ENCODE measurements at regions not wholly inside any gene's neighbourhood (a gene's known extent, or its start where the extent isn't known, plus 50 kb on each side); places are given as distances from the start of the nearest gene placed in this dataset.

DNA sequence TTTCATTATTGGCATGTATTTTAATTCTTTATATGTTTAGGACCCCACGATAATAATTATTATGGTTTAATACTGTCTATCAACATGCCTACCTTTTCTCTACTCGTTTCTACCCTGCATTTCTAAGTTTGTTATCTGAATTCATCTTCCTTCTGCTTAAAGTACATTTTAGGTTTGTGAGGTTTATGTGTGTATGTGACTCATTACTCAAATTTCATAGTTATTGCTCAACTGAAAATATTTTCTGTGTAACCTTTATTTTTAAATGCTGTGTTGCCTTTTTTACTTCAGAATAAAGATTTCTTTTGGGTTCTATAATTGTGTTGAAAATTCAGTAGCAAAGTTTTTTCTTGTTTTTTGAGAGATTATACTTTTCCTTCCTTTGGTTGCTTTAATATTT is 933.9 kb upstream of the LRRTM1 start:
- 0 out of 2 replicates have a peak overlapping the region, but pooled peaks have one; percentile 15 for H3K4me2 ChIP-seq (ENCODE audit: low read length)
- no peaks in the 10 kb centered on the region for H3K27me3 ChIP-seq (ENCODE audit: low read length)
- DNase-seq (peak; percentile 49), ATAC-seq (peak; percentile 31; the same call in 1 of the 2 replicates)
- no peak overlapping the region for H3K4me3 ChIP-seq (ENCODE audit: low read length)
- H3K27ac ChIP-seq (ENCODE audit: low read length), result no peak overlapping the region
- H3K79me2 ChIP-seq (ENCODE audit: low read length), result no peaks in the 10 kb centered on the region
- no peak overlapping the region for H3K9ac ChIP-seq (ENCODE audit: low read length)
- H3K36me3 ChIP-seq (ENCODE audit: low read depth, low read length), result no peaks in the 10 kb centered on the region
- no peaks in the 10 kb centered on the region for H4K20me1 ChIP-seq (ENCODE audit: low read length)
- no peak overlapping the region for H2AFZ ChIP-seq (ENCODE audit: low read length)
- BruUV-seq (replicated peaks), result no TSS peak
- no peaks in the 10 kb centered on the region for H3F3A ChIP-seq (ENCODE audit: low read length, unreplicated experiment)
- H3K4me1 ChIP-seq (ENCODE audit: insufficient read depth, low read length), result peaks cover 9% of the 10 kb centered on the region; the same call in 1 of the 2 replicates
- no peak for TF ChIP-seq EZH2 (IDR thresholded peaks at IDR 0.05; ENCODE audit: low read length, unreplicated experiment)
- TF ChIP-seq EZH2phosphoT487 (IDR thresholded peaks at IDR 0.05; ENCODE audit: borderline replicate concordance, low read length), result no peak
- TF ChIP-seq CTCF (conservative IDR thresholded peaks at IDR 0.05; ENCODE audit: low read depth, low read length), result no peak
- ChIA-PET CTCF (no interaction called here), POLR2A (ENCODE audit: unreplicated experiment) (no interaction called here)
- intact Hi-C loops (cut with micrococcal nuclease), result loop anchor here (5.0 kb wide), 1 partner anchor 141 kb away; no protein-coding TSS in a partner anchor
- H3K9me2 ChIP-seq (replicated peaks; ENCODE audit: low read length), result no peaks in the 10 kb centered on the region
- no peaks in the 10 kb centered on the region for H3K9me3 ChIP-seq (ENCODE audit: low read length)

- Histone ChIP-seq H3K79me2 (ENCODE audit: low read length) (no peaks in the 10 kb centered on the region), H3K9ac (ENCODE audit: low read length) (no peak overlapping the region), H3F3A (ENCODE audit: low read length, unreplicated experiment) (no peaks in the 10 kb centered on the region), H3K27me3 (ENCODE audit: low read length) (no peaks in the 10 kb centered on the region), H3K9me2 (replicated peaks; ENCODE audit: low read length) (no peaks in the 10 kb centered on the region), H3K27ac (ENCODE audit: low read length) (no peak overlapping the region), H3K9me3 (ENCODE audit: low read length) (no peaks in the 10 kb centered on the region), H4K20me1 (ENCODE audit: low read length) (no peaks in the 10 kb centered on the region), H3K4me1 (ENCODE audit: insufficient read depth, low read length) (peaks cover 9% of the 10 kb centered on the region; the same call in 1 of the 2 replicates), H2AFZ (ENCODE audit: low read length) (no peak overlapping the region), H3K4me3 (ENCODE audit: low read length) (no peak overlapping the region), H3K4me2 (ENCODE audit: low read length) (no peak overlapping the region), H3K36me3 (ENCODE audit: low read depth, low read length) (no peaks in the 10 kb centered on the region)
- intact Hi-C loops (cut with micrococcal nuclease), result loop anchor here (5.0 kb wide), 1 partner anchor 138 kb away; no protein-coding TSS in a partner anchor
- no TSS peak for BruUV-seq (replicated peaks)
- POLR2A ChIA-PET (ENCODE audit: unreplicated experiment), result interaction anchor here (0.6 kb wide), 1 partner anchor 37 kb away, joined by 3 read pairs; no protein-coding TSS in a partner anchor
- ATAC-seq (no peak; the same call in 1 of the 2 replicates), DNase-seq (peak; percentile 5)
- CTCF ChIA-PET, result no interaction called here
- TF ChIP-seq EZH2 (IDR thresholded peaks at IDR 0.05; ENCODE audit: low read length, unreplicated experiment) (no peak), CTCF (conservative IDR thresholded peaks at IDR 0.05; ENCODE audit: low read depth, low read length) (no peak; the same call in 1 of the 2 replicates), EZH2phosphoT487 (IDR thresholded peaks at IDR 0.05; ENCODE audit: borderline replicate concordance, low read length) (no peak)
Observed at GRCh38 chr2:81235601-81236000, 931.0 kb upstream of the LRRTM1 start.

DNA sequence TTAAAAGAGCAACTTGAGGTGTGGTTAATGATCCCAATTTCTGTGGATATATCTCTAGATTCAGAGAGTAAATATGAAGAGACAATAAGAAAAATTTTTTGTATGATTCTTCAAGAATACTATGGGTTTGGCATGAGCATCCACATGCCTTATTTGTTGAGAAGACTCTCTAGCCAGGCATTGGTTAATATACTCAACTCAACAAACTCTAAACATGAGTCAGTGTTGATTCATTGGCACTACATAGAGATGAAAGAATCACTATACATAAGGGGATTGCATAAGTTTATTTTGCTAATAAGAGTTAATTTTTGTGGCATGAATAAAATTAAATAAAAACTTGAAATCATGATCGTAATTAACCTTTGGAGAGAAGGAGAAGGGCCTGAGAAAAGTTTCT is 930.2 kb upstream of the LRRTM1 start:
- H3K9ac ChIP-seq (ENCODE audit: low read length), result no peak overlapping the region
- H2AFZ ChIP-seq (ENCODE audit: low read length), result no peak overlapping the region
- TF ChIP-seq CTCF (conservative IDR thresholded peaks at IDR 0.05; ENCODE audit: low read depth, low read length) (no peak), EZH2 (IDR thresholded peaks at IDR 0.05; ENCODE audit: low read length, unreplicated experiment) (no peak), EZH2phosphoT487 (IDR thresholded peaks at IDR 0.05; ENCODE audit: borderline replicate concordance, low read length) (no peak)
- ChIA-PET CTCF (no interaction called here), POLR2A (ENCODE audit: unreplicated experiment) (no interaction called here)
- H3K79me2 ChIP-seq (ENCODE audit: low read length), result no peaks in the 10 kb centered on the region
- H4K20me1 ChIP-seq (ENCODE audit: low read length), result no peaks in the 10 kb centered on the region
- intact Hi-C loops (cut with micrococcal nuclease), result loop anchor here (5.0 kb wide), 1 partner anchor 137 kb away; no protein-coding TSS in a partner anchor
- peak; percentile 95 for ATAC-seq
- H3F3A ChIP-seq (ENCODE audit: low read length, unreplicated experiment), result no peaks in the 10 kb centered on the region
- no peaks in the 10 kb centered on the region for H3K36me3 ChIP-seq (ENCODE audit: low read depth, low read length)
- no peak overlapping the region for H3K4me2 ChIP-seq (ENCODE audit: low read length)
- peaks cover 9% of the 10 kb centered on the region; the same call in 1 of the 2 replicates for H3K4me1 ChIP-seq (ENCODE audit: insufficient read depth, low read length)
- no peaks in the 10 kb centered on the region for H3K27me3 ChIP-seq (ENCODE audit: low read length)
- H3K9me2 ChIP-seq (replicated peaks; ENCODE audit: low read length), result no peaks in the 10 kb centered on the region
- DNase-seq, result peak; percentile 74
- no peaks in the 10 kb centered on the region for H3K9me3 ChIP-seq (ENCODE audit: low read length)
- H3K4me3 ChIP-seq (ENCODE audit: low read length), result no peak overlapping the region
- H3K27ac ChIP-seq (ENCODE audit: low read length), result no peak overlapping the region
- no TSS peak for BruUV-seq (replicated peaks)
